GM19043 (cell line): ENCODE measurements at regions not wholly inside any gene's neighbourhood (a gene's known extent, or its start where the extent isn't known, plus 50 kb on each side); places are given as distances from the start of the nearest gene placed in this dataset.
"Not testable (repeated sequence)": the region's sequence is repeated elsewhere in the genome, so short reads cannot be mapped to it uniquely, and the experiment has no call there.

Source experiments
- ATAC-seq: cut with Tn5 transposase; IDR thresholded peaks from one replicate; pipeline ENCODE4 v1.9.1; 2021; ENCODE audit warnings: low read depth; ENCODE audit not compliant: unreplicated experiment

GRCh38 chr5:60141119-60141518 lies 247.6 kb upstream of the PDE4D start:
- no peak for ATAC-seq

GRCh38 chr5:60136841-60137240 lies 243.3 kb upstream of the PDE4D start:
- no peak for ATAC-seq

GRCh38 chr5:60131504-60131903 lies 238.0 kb upstream of the PDE4D start:
- ATAC-seq, result no peak

GRCh38 chr5:60125636-60126035 lies 232.1 kb upstream of the PDE4D start:
- ATAC-seq, result no peak

GRCh38 chr5:60102961-60103693 lies 209.6 kb upstream of the PDE4D start:
- ATAC-seq, result no peak

- no peak for ATAC-seq
Measured at GRCh38 chr5:60101573-60101972, 208.0 kb upstream of the PDE4D start.

- ATAC-seq, result no peak
Measured at GRCh38 chr5:60092671-60093422, 199.3 kb upstream of the PDE4D start.

- no peak for ATAC-seq
Measured at GRCh38 chr5:60086583-60086982, 193.1 kb upstream of the PDE4D start.

- ATAC-seq, result no peak
Measured at GRCh38 chr5:60084226-60084625, 190.7 kb upstream of the PDE4D start.

GRCh38 chr5:60077292-60077691 lies 183.8 kb upstream of the PDE4D start:
- ATAC-seq, result no peak

- no peak for ATAC-seq
Measured at GRCh38 chr5:60076746-60077145, 183.2 kb upstream of the PDE4D start.

GRCh38 chr5:60066502-60066901 lies 173.0 kb upstream of the PDE4D start:
- ATAC-seq, result no peak

- no peak for ATAC-seq
Measured at GRCh38 chr5:60060389-60060788, 166.9 kb upstream of the PDE4D start.

- ATAC-seq, result no peak
Measured at GRCh38 chr5:60056191-60056590, 162.7 kb upstream of the PDE4D start.

GRCh38 chr5:60055168-60055567 lies 161.6 kb upstream of the PDE4D start:
- no peak for ATAC-seq

GRCh38 chr5:60041996-60042664 lies 148.6 kb upstream of the PDE4D start:
- ATAC-seq, result not testable (repeated sequence)

- not testable (repeated sequence) for ATAC-seq
Measured at GRCh38 chr5:60041508-60041907, 148.0 kb upstream of the PDE4D start.

GRCh38 chr5:60036192-60036938 lies 142.8 kb upstream of the PDE4D start:
- ATAC-seq, result no peak

GRCh38 chr5:60026161-60026560 lies 132.6 kb upstream of the PDE4D start:
- no peak for ATAC-seq

- no peak for ATAC-seq
Measured at GRCh38 chr5:60024104-60024503, 130.6 kb upstream of the PDE4D start.

GRCh38 chr5:60023255-60023654 lies 129.7 kb upstream of the PDE4D start:
- no peak for ATAC-seq
